SKM-1 treated with dmso at 0.1 percent for 144 hours (cell line): ENCODE measurements at regions not wholly inside any gene's neighbourhood (a gene's known extent, or its start where the extent isn't known, plus 50 kb on each side); places are given as distances from the start of the nearest gene placed in this dataset.
"Not testable (repeated sequence)": the region's sequence is repeated elsewhere in the genome, so short reads cannot be mapped to it uniquely, and the experiment has no call there.

ENCODE experiments used
- DNase-seq: peaks from one replicate; lab custom pipeline; 2025; ENCODE audit not compliant: unreplicated experiment; lab: John Stamatoyannopoulos, UW

- DNase-seq = no peak
These were observed 1672.9 kb downstream of the REEP3 start for GRCh38 chr10:65194126-65194525.

GRCh38 chr10:65194555-65194954 is 1673.4 kb downstream of the REEP3 start:
- DNase-seq = no peak

- no peak for DNase-seq
These were observed 1674.9 kb downstream of the REEP3 start for GRCh38 chr10:65196111-65196510.

- no peak for DNase-seq
These were observed 1676.7 kb downstream of the REEP3 start for GRCh38 chr10:65197935-65198334.

- DNase-seq = no peak
These were observed 1680.3 kb downstream of the REEP3 start for GRCh38 chr10:65201491-65201890.

GRCh38 chr10:65204999-65205398 is 1683.8 kb downstream of the REEP3 start:
- no peak for DNase-seq

- no peak for DNase-seq
These were observed 1692.0 kb downstream of the REEP3 start for GRCh38 chr10:65213170-65213569.

GRCh38 chr10:65219444-65219843 is 1698.2 kb downstream of the REEP3 start:
- DNase-seq = no peak

- DNase-seq = no peak
These were observed 1694.7 kb upstream of the LRRTM3 start for GRCh38 chr10:65231148-65231547.

GRCh38 chr10:65234261-65234660 is 1691.6 kb upstream of the LRRTM3 start:
- DNase-seq = no peak

GRCh38 chr10:65235266-65235665 is 1690.6 kb upstream of the LRRTM3 start:
- DNase-seq = no peak

- no peak for DNase-seq
These were observed 1690.0 kb upstream of the LRRTM3 start for GRCh38 chr10:65235846-65236245.

- DNase-seq = no peak
These were observed 1660.3 kb upstream of the LRRTM3 start for GRCh38 chr10:65265451-65265954.

GRCh38 chr10:65269551-65269950 is 1656.3 kb upstream of the LRRTM3 start:
- not testable (repeated sequence) for DNase-seq

- no peak for DNase-seq
These were observed 1654.9 kb upstream of the LRRTM3 start for GRCh38 chr10:65270969-65271368.

GRCh38 chr10:65273115-65273514 is 1652.7 kb upstream of the LRRTM3 start:
- DNase-seq = no peak

- no peak for DNase-seq
These were observed 1650.5 kb upstream of the LRRTM3 start for GRCh38 chr10:65275296-65275695.

- DNase-seq = no peak
These were observed 1641.3 kb upstream of the LRRTM3 start for GRCh38 chr10:65284495-65285041.

GRCh38 chr10:65285726-65286125 is 1640.1 kb upstream of the LRRTM3 start:
- not testable (repeated sequence) for DNase-seq

- DNase-seq = no peak
These were observed 1634.5 kb upstream of the LRRTM3 start for GRCh38 chr10:65291286-65291685.

GRCh38 chr10:65292551-65292950 is 1633.3 kb upstream of the LRRTM3 start:
- DNase-seq = no peak

GRCh38 chr10:65294329-65294728 is 1631.5 kb upstream of the LRRTM3 start:
- no peak for DNase-seq

- DNase-seq = no peak
These were observed 1624.7 kb upstream of the LRRTM3 start for GRCh38 chr10:65301181-65301580.
